Smooth muscle cell (in vitro differentiated cells): ENCODE measurements at regions not wholly inside any gene's neighbourhood (a gene's known extent, or its start where the extent isn't known, plus 50 kb on each side); places are given as distances from the start of the nearest gene placed in this dataset.
A peak's percentile ranks its signal among the peaks of the same experiment; 100 is the strongest.

Source experiments
- DNase-seq: peaks from one replicate; lab custom pipeline; 2025; ENCODE audit not compliant: unreplicated experiment; lab: John Stamatoyannopoulos, UW
- H2AFZ ChIP-seq: fragments of 200-600 bp; sonication (generic); 2 replicates; pipeline ENCODE4 v1.6.0; 2016; ENCODE audit warnings: antibody characterized with exemption, low read depth, mild to moderate bottlenecking
- H3F3A ChIP-seq: fragments of 200-600 bp; sonication (generic); 2 replicates; pipeline ENCODE4 v1.6.0; 2017; ENCODE audit warnings: antibody characterized with exemption, low read depth
- H3K27ac ChIP-seq: fragments of 200-600 bp; sonication (generic); 2 replicates; pipeline ENCODE4 v1.5.1; 2016; ENCODE audit warnings: low read depth, mild to moderate bottlenecking
- H3K27me3 ChIP-seq: fragments of 200-600 bp; sonication (generic); 2 replicates; pipeline ENCODE4 v1.6.1; 2016; ENCODE audit warnings: low read depth, mild to moderate bottlenecking
- H3K36me3 ChIP-seq: fragments of 200-600 bp; sonication (generic); 2 replicates; pipeline ENCODE4 v1.5.1; 2016; ENCODE audit warnings: low read depth
- H3K4me1 ChIP-seq: fragments of 200-600 bp; sonication (generic); 2 replicates; pipeline ENCODE4 v1.5.1; 2016; ENCODE audit warnings: low read depth
- H3K4me2 ChIP-seq: fragments of 200-600 bp; sonication (generic); 2 replicates; pipeline ENCODE4 v1.6.0; 2016; ENCODE audit warnings: mild to moderate bottlenecking
- H3K4me3 ChIP-seq: fragments of 200-600 bp; sonication (generic); 2 replicates; pipeline ENCODE4 v1.5.1; 2016; ENCODE audit warnings: mild to moderate bottlenecking
- H3K79me2 ChIP-seq: fragments of 200-600 bp; sonication (generic); 2 replicates; pipeline ENCODE4 v1.6.0; 2016; ENCODE audit warnings: low read depth, mild to moderate bottlenecking
- H3K9ac ChIP-seq: fragments of 200-600 bp; sonication (generic); 2 replicates; pipeline ENCODE4 v1.6.0; 2016; ENCODE audit warnings: low read depth
- H3K9me3 ChIP-seq: fragments of 200-600 bp; sonication (generic); replicated peaks from 2 replicates; pipeline ENCODE4 v1.5.1; 2016; ENCODE audit warnings: low read depth
- H4K20me1 ChIP-seq: fragments of 200-600 bp; sonication (generic); 2 replicates; pipeline ENCODE4 v1.6.0; 2016; ENCODE audit warnings: low read depth
- WGBS: methylation state at CpG from one replicate; pipeline ENCODE4 v1.1.7; 2016; ENCODE audit warnings: low lambda C conversion rate; 5-methylcytosine and 5-hydroxymethylcytosine counted together
- TF ChIP-seq, protein P1 (sequence below): fragments of 200-600 bp; sonication (generic); IDR thresholded peaks from 2 replicates; pipeline ENCODE4 v1.5.1; 2017; ENCODE audit warnings: borderline replicate concordance, mild to moderate bottlenecking, antibody characterized with exemption; ENCODE audit not compliant: insufficient read depth, poor library complexity, severe bottlenecking

DNA sequence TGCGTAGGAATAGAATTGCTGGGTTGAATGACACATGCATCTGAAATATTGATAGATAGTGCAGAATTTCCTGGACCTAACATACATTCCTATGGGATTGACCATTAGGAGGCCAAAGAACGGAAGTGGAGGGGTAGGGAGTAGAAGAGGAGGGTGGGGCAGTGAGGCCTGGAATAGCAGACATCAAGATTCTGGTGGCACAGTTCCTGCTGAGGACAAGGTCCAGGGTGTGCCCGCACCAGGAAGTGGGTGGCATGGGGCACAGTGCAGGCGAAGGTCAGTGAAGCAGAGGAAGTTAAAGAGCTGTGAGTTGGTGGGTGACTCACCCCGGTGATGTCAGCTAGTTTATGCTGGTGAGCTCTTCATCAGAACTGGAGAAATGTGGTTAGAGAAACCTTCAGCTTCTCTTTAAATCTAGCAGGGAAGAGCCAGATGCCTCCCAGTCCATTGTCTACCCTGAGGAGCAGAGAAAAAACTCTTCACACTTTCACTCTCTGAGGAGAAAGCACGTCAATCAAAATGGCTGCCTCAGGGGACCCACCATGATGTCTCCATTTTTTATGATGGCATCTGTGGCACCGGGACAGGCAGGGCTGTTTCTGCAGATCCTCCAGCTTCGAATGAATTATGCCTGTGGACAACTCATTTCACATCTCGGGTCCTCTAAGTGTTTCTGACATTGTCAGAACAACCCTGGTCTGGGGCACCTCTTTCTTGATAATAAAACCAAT is 55.9 kb upstream of the CTLA4 start:
- Histone ChIP-seq H3K27ac (peak overlapping the region; percentile 35), H3K27me3 (peaks cover 8% of the 10 kb centered on the region), H3K4me3 (no peak overlapping the region), H3K79me2 (no peaks in the 10 kb centered on the region), H3K4me1 (peaks cover 20% of the 10 kb centered on the region), H3K9me3 (no peaks in the 10 kb centered on the region), H3F3A (no peaks in the 10 kb centered on the region), H4K20me1 (no peaks in the 10 kb centered on the region), H3K9ac (no peak overlapping the region), H2AFZ (no peak overlapping the region), H3K4me2 (peak overlapping the region; percentile 56), H3K36me3 (no peaks in the 10 kb centered on the region)
- TF ChIP-seq, protein P1, sequence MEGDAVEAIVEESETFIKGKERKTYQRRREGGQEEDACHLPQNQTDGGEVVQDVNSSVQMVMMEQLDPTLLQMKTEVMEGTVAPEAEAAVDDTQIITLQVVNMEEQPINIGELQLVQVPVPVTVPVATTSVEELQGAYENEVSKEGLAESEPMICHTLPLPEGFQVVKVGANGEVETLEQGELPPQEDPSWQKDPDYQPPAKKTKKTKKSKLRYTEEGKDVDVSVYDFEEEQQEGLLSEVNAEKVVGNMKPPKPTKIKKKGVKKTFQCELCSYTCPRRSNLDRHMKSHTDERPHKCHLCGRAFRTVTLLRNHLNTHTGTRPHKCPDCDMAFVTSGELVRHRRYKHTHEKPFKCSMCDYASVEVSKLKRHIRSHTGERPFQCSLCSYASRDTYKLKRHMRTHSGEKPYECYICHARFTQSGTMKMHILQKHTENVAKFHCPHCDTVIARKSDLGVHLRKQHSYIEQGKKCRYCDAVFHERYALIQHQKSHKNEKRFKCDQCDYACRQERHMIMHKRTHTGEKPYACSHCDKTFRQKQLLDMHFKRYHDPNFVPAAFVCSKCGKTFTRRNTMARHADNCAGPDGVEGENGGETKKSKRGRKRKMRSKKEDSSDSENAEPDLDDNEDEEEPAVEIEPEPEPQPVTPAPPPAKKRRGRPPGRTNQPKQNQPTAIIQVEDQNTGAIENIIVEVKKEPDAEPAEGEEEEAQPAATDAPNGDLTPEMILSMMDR, result no peak
- 57% methylated on average over 9 of the region's 9 CpGs for WGBS
- DNase-seq, result no peak

DNA sequence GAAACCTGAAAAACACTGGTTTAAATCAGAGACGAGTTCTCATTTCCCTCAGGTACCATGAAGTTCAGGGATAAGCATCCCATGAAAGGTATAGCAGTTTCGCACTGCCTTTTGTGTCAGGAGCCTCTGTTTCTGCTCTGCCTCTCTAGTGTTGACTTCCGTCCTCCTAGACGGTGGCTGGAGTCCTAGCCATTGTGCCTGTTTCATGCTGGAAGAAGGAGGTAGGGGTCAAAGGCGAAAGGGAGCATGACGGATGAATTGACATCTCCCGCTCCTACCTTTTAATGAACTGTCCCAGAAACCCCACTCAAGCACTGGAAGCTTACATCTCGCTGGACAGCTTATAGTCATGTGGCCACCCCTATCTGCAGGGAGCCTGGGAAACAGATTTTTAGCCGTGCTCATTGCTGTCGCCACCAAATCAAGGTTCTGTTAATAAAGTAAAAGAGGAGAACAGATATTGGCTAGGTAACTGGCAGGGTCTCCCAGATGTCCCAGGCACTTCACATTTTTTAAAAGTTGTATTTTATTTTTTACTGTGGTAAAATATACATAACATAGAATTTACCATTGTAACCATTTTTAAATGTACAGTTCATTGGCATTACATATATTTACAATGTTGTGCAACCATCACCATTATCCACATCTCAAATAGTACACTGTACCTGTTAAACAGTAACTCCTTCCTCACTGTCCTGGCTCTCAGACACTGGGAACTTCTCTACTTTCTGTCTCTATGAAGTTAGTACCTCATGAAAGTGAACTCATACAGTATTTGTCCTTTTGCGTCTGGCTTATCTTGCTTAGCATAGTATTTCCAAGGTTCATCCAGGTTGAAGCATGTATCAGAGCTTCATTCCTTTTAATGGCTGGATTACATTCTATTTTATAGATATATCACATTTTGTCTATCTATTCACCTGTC is 55.0 kb upstream of the CTLA4 start:
- DNase-seq, result no peak
- Histone ChIP-seq H3K27ac (peak overlapping the region; percentile 35), H3K9ac (no peak overlapping the region), H3K79me2 (no peaks in the 10 kb centered on the region), H3K27me3 (peaks cover 17% of the 10 kb centered on the region), H3K4me3 (no peak overlapping the region), H3K4me1 (peaks cover 14% of the 10 kb centered on the region), H2AFZ (no peak overlapping the region), H3K9me3 (no peaks in the 10 kb centered on the region), H3F3A (no peaks in the 10 kb centered on the region), H4K20me1 (no peaks in the 10 kb centered on the region), H3K36me3 (no peaks in the 10 kb centered on the region), H3K4me2 (peak overlapping the region; percentile 56)
- TF ChIP-seq, protein P1, result no peak
- 85% methylated on average over 11 of the region's 11 CpGs for WGBS

DNA sequence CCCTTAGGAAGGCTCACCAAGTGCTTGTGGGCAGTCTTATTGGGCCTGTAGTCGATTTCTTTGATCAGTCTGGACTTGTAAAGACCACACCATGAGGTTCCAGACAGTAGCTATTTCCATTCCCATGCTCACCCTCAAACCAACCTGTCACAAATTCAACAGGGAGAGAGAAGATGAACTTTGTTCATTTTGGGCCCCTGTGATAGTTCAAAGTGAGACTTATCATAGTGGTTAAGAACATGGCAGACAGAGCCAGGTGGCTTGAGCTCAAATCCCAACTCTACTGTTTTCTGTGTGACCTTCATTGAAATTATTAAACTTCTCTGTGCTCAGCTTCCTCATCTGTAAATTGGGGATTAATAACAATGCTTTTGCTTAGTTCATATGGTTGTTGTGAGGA is 53.9 kb upstream of the CTLA4 start:
- Histone ChIP-seq H3K27ac (no peak overlapping the region), H3K4me1 (peaks cover 5% of the 10 kb centered on the region), H3K9me3 (no peaks in the 10 kb centered on the region), H3K4me3 (no peak overlapping the region), H3K36me3 (no peaks in the 10 kb centered on the region), H3K9ac (no peak overlapping the region), H3K79me2 (no peaks in the 10 kb centered on the region), H2AFZ (no peak overlapping the region), H3K27me3 (peaks cover 20% of the 10 kb centered on the region), H3F3A (no peaks in the 10 kb centered on the region), H4K20me1 (no peaks in the 10 kb centered on the region), H3K4me2 (no peak overlapping the region)
- 74% methylated on average over 1 of the region's 1 CpG for WGBS
- TF ChIP-seq, protein P1, result no peak
- DNase-seq, result no peak
